CMK (cell line): ENCODE measurements at regions not wholly inside any gene's neighbourhood (a gene's known extent, or its start where the extent isn't known, plus 50 kb on each side); places are given as distances from the start of the nearest gene placed in this dataset.
"Not testable (repeated sequence)": the region's sequence is repeated elsewhere in the genome, so short reads cannot be mapped to it uniquely, and the experiment has no call there.

Source experiments
- DNase-seq: peaks from one replicate; pipeline ENCODE4 v3.0.0-alpha.2; 2010; ENCODE audit warnings: low read depth

DNA sequence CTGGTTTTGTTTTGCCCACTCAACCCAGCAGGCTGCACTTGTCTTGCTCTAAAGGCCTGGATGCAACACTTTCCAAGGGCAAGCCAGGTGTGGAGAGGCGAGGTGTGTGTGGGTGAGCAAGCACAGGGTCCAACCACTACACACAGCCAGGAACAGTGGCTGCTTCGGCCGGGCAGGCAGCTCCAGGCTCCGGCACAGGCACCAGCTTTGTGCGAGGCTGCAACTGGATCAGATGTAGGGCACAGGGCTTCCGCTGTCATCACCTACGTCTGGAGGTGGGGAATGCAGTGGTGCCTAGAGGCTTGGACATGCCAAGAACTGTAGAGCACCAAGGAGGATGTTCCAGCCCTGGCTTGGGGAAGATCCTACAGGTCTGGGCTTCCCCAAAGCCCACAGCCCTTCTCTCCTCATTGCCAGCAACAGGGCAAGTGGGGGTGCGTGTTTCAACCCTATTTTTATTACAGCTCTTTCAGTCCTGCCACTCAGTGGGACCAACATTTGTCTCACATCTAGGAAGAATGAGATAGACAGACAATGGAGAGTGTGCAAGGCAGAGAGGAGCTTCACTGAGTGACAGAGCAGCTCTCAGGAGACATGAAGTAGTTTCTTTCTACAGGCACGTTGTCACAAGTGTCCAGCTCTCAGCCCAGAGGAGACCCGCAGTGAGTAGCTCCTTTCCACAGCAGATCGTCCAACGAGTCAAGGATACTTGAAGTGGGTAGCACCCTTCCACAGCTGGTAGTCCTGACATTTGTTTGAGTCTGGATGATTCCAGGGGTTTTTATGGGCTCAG is 622.2 kb downstream of the CDH9 start:
- no peak for DNase-seq

GRCh38 chr5:26390608-26391007 is 647.8 kb downstream of the CDH9 start:
- no peak for DNase-seq

DNA sequence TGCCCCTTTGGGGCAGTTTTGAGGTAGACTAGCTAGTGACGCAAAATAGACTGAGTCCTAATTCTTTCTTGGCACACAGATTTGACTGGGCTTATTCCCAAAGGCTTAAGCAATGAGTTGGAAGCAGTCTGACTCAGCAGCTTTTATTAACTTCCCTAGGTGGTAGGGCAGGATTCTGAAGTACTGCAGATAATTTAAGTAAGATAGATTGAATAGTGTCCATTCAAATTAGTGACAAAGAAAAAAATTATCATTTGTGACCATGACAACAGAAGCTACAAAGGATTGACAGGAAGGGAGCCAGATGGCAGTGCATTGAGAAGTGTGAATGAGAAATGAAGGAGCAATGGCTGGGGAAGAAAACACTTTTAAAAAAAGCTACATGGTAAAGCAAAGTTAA is 649.4 kb downstream of the CDH9 start:
- no peak for DNase-seq

DNA sequence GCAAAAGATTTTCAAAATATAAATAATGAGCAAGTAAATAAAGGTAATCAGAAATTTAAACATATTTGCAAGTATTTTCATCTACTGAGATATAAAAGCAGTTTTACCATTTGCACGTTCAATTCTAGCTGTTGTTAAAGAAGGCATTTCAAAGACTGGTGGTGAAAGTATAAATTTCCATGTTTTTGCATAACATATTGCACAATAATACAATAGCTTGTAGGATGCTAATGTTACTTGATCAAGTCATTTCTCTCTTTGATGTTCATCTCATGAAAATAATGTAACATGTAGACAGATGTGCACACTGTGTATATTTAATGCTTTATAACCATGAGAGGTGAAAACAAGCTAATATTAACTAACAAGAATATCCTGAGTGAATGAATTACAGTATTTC is 651.9 kb downstream of the CDH9 start:
- DNase-seq, result no peak

GRCh38 chr5:26364624-26365023 is 673.8 kb downstream of the CDH9 start:
- not testable (repeated sequence) for DNase-seq

DNA sequence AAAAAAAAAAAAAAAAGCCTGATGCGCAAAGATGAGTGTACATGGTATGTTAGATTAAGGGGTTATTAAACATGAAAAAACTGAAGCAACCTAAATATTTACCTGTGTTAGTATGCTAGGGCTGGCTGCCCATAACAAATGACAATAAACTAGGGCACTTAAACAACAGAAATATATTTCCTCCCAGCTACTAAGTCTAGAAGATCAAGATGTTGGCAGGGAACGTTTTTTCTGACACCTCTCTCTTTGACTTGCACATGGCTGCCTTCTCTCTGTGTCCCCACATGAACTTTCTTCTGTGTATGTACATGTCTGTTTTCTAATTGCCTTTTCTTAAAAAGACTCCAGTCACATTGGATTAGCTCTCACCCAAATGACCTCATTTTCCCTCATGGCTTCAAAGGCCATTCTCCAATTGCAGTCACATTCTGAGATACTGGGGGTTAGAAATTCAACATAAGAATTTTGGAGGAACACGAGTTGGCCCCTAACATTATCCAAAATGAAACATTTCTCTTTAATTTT is 694.5 kb downstream of the CDH9 start:
- no peak for DNase-seq

DNA sequence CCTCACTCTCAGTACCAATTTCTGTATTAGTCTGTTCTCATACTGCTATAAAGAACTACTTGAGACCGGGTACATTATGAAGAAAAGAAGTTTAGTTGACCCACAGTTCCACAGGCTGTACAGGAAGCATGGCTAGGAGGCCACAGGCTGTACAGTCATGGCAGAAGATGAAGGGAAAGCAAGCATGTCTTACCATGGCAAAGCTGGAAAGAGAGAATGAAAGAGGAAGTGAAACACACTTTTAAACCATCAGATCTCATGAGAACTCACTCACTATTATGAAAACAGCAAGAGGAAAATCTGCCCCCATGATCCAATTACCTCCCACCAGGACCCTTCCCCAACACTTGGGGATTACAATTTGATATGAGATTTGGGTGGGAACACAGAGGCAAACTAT is 698.8 kb downstream of the CDH9 start:
- DNase-seq, result no peak

GRCh38 chr5:26329562-26330189 is 708.7 kb downstream of the CDH9 start:
- no peak for DNase-seq

GRCh38 chr5:26326153-26326759 is 712.1 kb downstream of the CDH9 start:
- no peak for DNase-seq

DNA sequence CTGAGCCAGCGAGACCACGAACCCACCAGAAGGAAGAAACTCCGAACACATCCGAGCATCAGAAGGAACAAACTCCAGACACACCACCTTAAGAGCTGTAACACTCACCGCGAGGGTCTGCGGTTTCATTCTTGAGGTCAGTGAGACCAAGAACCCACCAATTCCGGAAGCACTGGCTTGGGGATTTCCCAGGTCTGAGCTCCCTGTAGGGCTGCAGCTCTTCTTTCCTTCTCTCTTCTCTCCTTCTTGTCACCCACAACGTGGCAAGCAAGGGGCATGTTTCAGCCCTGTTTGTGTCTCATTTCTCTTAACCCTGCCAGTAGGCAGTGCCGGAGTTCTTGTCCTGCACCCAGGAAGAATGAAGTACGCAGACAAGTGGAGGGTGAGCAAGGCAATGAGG is 713.0 kb downstream of the CDH9 start:
- DNase-seq, result not testable (repeated sequence)

- DNase-seq, result not testable (repeated sequence)
Measured at GRCh38 chr5:26324273-26324895, 714.0 kb downstream of the CDH9 start.

DNA sequence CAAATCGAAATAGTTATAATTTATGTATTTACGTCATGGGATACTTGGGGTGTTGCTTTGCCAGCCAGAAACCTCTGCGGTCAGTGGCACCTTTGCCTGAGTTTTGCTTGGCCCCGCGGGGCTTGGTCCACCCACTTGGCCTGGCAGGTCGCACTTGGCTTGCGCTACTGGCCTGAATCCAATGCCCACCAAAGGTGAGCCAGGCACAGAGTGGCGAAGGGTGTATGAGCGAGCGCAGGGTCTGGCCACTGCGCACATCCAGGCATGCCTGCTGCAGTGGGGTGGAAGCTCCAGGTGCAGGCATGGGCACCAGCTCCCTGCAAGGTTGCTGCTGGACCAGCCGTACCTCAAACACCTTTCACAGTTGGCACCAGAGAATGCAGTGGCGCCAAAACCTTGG is 714.6 kb downstream of the CDH9 start:
- DNase-seq, result no peak

DNA sequence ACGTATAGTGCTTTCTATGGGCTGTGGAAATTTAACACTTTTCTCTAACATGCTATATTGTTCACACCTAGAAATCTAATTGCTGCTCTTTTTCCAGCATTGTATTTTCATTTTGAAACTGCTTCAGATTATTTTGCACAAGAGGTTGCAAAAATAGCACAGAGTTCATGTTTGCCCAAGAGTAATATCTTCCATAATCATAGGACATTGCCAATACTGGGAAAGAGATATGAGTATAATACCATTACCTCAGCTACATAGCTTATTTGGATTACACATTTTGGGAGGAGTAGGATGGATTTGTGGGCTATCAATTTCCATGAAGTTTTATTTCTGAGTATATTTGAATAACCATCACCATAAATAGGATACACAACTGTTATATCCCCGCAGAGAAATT is 717.1 kb downstream of the CDH9 start:
- no peak for DNase-seq

DNA sequence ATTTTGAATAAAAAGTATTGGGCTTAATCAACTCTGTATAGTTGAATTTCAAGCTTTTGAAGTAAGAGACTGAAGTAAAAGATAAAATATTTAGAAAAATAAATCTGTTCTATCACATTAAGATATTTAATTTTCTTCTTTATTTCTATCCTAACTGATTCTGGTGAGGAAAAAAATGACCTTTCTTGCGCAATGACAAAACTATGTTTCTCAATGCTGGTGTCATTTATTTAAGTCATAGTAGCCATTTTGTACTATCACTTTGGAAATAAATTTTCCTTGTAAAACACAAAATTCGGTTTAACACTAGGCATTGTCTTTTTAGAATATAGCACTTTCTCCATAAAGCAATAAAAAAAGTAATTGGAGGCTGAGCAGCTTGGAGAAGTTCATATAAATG is 728.0 kb downstream of the CDH9 start:
- DNase-seq, result no peak

DNA sequence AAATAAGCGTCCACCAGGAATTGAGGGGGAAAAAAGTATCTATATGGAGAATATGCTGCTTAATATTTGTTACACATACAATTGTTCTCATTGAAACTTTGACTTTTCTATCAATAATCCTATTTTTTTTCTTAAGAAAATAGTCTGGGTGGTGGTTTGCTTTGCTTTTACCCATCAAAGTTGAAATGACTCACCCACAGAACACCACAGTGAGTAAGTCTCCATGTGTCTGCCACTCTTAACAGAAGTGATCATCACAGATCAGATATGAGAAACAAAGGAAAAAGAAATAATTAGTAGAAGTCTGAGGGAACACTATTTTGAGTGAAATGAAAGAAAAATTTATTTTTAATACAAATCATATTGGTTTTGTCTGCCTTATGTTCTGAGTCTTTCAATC is 742.8 kb downstream of the CDH9 start:
- no peak for DNase-seq

- no peak for DNase-seq
Measured at GRCh38 chr5:26282190-26282589, 756.2 kb downstream of the CDH9 start.

GRCh38 chr5:26278078-26278477 is 760.3 kb downstream of the CDH9 start:
- DNase-seq, result no peak

DNA sequence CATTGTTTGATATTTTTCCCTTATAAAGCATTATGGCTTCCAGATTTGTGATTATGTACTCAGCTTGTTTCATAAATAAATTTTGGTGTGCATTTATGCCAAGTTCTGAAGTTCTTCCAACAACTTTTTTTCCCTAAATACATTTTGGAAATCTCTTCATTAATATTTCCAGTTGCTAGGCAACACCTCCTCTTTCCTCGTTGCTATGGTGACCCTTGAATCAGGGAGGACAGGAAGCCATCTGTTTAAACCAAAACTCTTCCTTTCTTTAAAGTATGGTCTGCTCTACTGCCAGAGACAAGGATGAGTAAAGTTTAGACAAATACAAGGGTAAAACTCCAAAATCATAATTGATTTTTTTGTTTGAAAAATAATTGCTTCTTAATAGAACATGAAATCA is 779.3 kb downstream of the CDH9 start:
- no peak for DNase-seq

GRCh38 chr5:26245321-26245720 is 793.1 kb downstream of the CDH9 start:
- no peak for DNase-seq

- DNase-seq, result no peak
Measured at GRCh38 chr5:26239588-26239987, 798.8 kb downstream of the CDH9 start.

- DNase-seq, result no peak
Measured at GRCh38 chr5:26237489-26237888, 800.9 kb downstream of the CDH9 start.

DNA sequence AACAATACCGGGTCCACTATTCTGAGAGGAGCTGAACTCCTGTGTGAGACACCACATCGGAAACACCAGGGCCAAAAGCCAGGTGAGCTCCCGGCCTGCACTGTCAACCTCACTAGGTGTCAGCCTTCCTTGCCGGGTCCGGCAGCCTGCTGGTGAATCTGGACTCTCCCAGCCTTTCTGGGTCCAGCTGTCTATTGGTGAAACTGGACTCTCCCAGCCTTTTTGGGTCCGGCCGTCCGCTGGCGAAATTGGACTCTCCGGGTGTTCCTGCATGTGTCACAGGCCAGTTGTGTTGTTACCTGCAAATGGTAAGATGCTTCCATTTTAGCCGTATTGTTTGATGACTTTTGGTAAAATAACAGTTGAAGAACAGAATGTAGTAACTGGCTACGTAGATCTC is 801.5 kb downstream of the CDH9 start:
- DNase-seq, result no peak

GRCh38 chr5:26232706-26233105 is 805.7 kb downstream of the CDH9 start:
- DNase-seq, result no peak
